NB4 (cell line): ENCODE measurements at regions not wholly inside any gene's neighbourhood (a gene's known extent, or its start where the extent isn't known, plus 50 kb on each side); places are given as distances from the start of the nearest gene placed in this dataset.

Experiments used
- DNase-seq: peaks from one replicate; pipeline ENCODE4 v3.0.0; 2010; ENCODE audit warnings: low read depth
- H3K4me3 ChIP-seq: one replicate; pipeline ENCODE4 v1.5.1; 2011; ENCODE audit warnings: mild to moderate bottlenecking, low read depth, low read length, moderate library complexity
- MYC ChIP-seq: IDR thresholded peaks from 2 replicates; pipeline ENCODE4 v1.6.1; 2011; ENCODE audit warnings: low read depth, low read length
- POLR2A ChIP-seq: IDR thresholded peaks from 2 replicates; pipeline ENCODE4 v1.6.1; 2011; ENCODE audit warnings: mild to moderate bottlenecking; ENCODE audit not compliant: insufficient read length; ENCODE audit errors: extremely low read depth
- TF ChIP-seq, protein P1 (sequence below): IDR thresholded peaks from one replicate; pipeline ENCODE4 v1.5.1; 2012; ENCODE audit warnings: low read depth, low read length
- TF ChIP-seq, protein P2 (sequence below): IDR thresholded peaks from 2 replicates; pipeline ENCODE4 v1.6.1; 2011; ENCODE audit warnings: low read depth, low read length

DNA sequence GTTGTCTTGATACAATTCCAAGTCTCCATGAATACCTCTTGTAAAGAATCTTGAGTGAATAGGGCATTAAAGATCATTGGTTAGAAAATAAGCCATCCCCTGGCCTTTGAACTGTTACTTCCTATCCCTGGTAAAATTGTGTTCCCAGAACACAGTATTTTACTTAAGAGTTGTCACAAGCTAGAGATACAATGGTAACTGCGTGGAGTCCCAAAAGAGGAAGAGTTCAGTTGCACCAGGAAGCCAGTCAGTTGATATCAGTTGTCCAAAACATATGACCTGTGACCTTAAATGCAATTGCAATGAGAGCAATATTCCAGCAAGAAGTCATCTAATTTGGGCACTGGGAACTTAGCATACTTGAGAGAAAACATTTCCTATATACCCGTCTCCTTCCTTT is 117.3 kb downstream of the NEDD1 start:
- DNase-seq = peak; percentile 6
- TF ChIP-seq, protein P1, sequence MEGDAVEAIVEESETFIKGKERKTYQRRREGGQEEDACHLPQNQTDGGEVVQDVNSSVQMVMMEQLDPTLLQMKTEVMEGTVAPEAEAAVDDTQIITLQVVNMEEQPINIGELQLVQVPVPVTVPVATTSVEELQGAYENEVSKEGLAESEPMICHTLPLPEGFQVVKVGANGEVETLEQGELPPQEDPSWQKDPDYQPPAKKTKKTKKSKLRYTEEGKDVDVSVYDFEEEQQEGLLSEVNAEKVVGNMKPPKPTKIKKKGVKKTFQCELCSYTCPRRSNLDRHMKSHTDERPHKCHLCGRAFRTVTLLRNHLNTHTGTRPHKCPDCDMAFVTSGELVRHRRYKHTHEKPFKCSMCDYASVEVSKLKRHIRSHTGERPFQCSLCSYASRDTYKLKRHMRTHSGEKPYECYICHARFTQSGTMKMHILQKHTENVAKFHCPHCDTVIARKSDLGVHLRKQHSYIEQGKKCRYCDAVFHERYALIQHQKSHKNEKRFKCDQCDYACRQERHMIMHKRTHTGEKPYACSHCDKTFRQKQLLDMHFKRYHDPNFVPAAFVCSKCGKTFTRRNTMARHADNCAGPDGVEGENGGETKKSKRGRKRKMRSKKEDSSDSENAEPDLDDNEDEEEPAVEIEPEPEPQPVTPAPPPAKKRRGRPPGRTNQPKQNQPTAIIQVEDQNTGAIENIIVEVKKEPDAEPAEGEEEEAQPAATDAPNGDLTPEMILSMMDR = no peak
- TF ChIP-seq, protein P2, sequence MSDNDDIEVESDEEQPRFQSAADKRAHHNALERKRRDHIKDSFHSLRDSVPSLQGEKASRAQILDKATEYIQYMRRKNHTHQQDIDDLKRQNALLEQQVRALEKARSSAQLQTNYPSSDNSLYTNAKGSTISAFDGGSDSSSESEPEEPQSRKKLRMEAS = no peak
- TF ChIP-seq MYC = no peak
- no peak for TF ChIP-seq POLR2A
- H3K4me3 ChIP-seq = no peak overlapping the region

DNA sequence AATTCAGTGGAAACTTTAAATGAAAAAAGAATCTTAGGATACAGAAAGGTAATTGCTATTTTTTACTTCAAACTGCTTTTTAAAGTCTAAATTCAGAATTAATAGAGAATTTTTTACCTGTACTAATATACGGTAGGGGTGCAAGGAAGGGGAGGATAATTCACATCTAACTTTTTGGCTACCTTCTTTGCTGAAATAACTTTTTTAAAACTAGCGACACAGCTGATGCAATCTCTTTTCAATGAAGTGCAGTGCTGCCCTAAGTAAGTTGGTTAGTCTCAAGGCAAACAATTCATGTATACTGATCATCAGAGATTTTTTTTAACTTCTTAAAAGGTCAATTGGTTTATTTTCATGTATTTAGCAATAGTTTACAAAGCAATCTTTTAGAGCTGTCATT is 119.8 kb downstream of the NEDD1 start:
- no peak for DNase-seq
- TF ChIP-seq MYC = no peak
- no peak for TF ChIP-seq POLR2A
- TF ChIP-seq, protein P1 = no peak
- TF ChIP-seq, protein P2 = no peak
- no peak overlapping the region for H3K4me3 ChIP-seq

DNA sequence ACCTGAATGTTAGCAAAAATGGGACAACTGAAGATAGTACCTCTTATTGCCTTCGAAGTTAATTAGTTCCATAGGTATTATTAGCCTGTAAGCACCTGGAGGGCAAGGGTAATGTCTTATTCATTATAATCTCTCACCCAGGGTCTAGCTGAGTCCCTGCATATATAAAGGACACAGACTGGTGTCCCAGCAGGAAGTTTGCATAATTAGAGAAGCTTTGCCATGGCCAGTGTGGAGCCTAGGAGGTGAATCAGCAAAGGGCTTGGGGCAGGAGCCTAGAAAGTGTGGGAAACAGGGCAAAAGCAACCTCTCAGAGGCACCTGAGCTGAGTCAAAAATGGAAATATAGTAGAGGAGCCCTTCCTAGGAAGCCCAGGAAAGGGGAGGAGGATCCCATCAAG is 120.4 kb downstream of the NEDD1 start:
- DNase-seq = no peak
- no peak for TF ChIP-seq MYC
- no peak for TF ChIP-seq POLR2A
- TF ChIP-seq, protein P1 = no peak
- TF ChIP-seq, protein P2 = no peak
- no peak overlapping the region for H3K4me3 ChIP-seq

DNA sequence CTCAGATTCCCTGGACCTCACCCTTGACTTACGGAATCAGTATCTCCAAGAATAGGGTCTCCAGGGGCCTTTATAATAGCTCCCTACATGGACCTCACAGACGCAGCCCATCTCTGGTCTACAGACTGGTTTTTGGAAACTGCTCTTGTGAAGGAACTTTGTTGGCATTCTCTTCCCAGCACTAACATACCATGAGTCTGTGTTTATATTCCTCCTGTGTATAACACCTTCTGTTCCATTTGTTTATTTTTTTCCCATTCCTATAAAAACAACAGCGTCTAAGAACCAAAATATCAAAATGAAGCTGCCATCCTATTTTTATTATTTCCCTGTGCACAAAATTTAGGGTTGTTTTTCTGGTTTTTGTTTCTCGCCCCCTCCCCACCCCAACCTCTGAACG is 131.1 kb downstream of the NEDD1 start:
- TF ChIP-seq, protein P2 = no peak
- TF ChIP-seq POLR2A (no peak), MYC (no peak)
- TF ChIP-seq, protein P1 = no peak
- DNase-seq = no peak
- H3K4me3 ChIP-seq = no peak overlapping the region

DNA sequence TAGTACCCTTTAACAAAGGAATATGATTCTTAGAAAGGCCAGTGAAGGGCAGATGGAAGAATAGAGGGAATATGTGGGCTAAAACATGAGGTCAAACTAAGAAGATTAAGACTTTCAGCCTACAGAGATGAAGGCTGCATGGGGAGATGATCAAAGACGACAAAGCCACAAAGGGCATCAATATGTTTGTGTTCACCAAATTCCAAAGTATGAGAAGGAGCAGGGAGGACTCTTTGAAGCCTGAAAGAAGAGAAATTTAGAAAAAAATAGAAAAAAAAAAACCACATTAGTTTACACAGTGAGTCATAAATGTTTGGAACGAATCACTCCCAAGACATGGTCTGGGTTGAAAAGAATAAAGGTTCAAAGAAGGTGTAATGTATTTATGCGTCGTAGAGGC is 131.8 kb downstream of the NEDD1 start:
- DNase-seq = no peak
- H3K4me3 ChIP-seq = no peak overlapping the region
- TF ChIP-seq POLR2A (no peak), MYC (no peak)
- TF ChIP-seq, protein P1 = no peak
- TF ChIP-seq, protein P2 = no peak

DNA sequence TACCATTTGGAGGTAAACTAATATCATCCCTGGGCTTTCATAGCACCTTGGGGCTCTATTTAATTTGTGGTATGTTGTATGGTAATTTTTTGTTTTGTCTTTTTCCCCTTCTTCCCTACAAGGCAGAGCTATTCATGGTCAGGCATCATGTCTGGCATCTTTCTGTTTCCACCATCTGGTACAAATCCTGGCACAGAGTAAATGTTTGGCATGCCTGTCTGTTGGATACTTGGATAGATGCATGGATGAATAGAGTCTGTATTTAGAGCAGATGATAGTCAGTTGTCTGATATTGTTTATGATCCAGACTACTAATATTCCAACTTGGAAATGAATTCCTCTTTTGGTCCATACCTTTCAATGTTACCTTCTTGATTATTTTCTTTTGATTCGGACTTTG is 139.8 kb downstream of the NEDD1 start:
- no peak for DNase-seq
- TF ChIP-seq, protein P1 = no peak
- TF ChIP-seq POLR2A (no peak), MYC (no peak)
- TF ChIP-seq, protein P2 = no peak
- H3K4me3 ChIP-seq = no peak overlapping the region
